ENCODE measurements at regions not wholly inside any gene's neighbourhood (a gene's known extent, or its start where the extent isn't known, plus 50 kb on each side); places are given as distances from the start of the nearest gene placed in this dataset.

DNA sequence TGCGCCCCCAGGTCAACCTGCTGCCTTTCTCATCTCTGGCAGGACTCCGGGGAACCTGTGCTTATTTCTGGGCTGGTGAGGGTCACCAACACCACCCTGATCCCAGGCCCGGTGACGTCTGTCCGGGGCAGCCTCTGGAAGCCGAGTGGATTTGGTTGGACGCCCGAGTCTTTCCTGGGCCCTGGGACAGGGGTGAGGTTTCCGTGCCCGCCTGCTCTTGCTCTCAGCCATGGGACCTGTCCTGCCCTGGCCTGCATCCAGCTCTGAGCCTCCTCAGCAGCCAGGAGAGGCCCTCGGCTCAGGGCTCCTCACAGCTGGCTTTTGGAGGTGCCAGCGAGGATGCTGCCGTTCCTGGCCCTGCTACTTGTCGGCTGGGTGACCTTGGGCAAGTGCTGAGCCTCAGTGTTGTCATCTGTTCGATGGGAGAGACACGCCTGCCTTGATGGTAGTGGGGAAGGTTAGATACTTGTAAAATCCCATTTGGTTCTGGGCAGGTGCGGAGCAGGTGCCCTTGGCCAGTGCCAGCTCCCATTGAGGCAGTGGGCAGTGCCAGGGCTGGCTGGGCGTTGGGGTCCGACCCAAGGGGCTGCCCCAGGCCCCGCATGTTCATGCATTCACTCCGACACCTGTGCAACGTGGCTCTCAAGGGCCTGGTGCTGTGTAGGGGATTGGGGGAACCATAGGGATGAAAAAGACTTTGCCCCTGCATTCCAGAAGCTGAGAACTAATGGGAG, 58.9 kb upstream of the THY1 start:
- TF ChIP-seq, protein P1, sequence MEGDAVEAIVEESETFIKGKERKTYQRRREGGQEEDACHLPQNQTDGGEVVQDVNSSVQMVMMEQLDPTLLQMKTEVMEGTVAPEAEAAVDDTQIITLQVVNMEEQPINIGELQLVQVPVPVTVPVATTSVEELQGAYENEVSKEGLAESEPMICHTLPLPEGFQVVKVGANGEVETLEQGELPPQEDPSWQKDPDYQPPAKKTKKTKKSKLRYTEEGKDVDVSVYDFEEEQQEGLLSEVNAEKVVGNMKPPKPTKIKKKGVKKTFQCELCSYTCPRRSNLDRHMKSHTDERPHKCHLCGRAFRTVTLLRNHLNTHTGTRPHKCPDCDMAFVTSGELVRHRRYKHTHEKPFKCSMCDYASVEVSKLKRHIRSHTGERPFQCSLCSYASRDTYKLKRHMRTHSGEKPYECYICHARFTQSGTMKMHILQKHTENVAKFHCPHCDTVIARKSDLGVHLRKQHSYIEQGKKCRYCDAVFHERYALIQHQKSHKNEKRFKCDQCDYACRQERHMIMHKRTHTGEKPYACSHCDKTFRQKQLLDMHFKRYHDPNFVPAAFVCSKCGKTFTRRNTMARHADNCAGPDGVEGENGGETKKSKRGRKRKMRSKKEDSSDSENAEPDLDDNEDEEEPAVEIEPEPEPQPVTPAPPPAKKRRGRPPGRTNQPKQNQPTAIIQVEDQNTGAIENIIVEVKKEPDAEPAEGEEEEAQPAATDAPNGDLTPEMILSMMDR (IDR thresholded peaks at IDR 0.05): no peak
- no peak for TF ChIP-seq POLR2A (IDR thresholded peaks at IDR 0.05)

All from lower leg skin (tissue), 3 donors.